IMR-90 (cell line): ENCODE measurements at regions not wholly inside any gene's neighbourhood (a gene's known extent, or its start where the extent isn't known, plus 50 kb on each side); places are given as distances from the start of the nearest gene placed in this dataset.

ENCODE experiments used
- ATAC-seq: fragments of 200-7000 bp; cut with Tn5 transposase; 2 replicates; pipeline ENCODE4 v1.9.1; 2020; ENCODE audit warnings: low read depth, mild to moderate bottlenecking, moderate library complexity
- BruUV-seq: library from RNA; stranded (reverse); fragments of 400-500 nt; replicated peaks from 2 replicates; lab custom pipeline; 2021; lab: Mats Ljungman, UMichigan
- CTCF ChIA-PET: fragments of 300-600 bp; formaldehyde crosslinking; extraction: SDS; loops from one replicate; lab custom pipeline; 2021; ENCODE audit warnings: antibody characterized with exemption; lab: Yijun Ruan, JAX
- POLR2A ChIA-PET: fragments of 300-600 bp; sonication (Branson Sonifier 250); formaldehyde crosslinking; loops from one replicate; lab custom pipeline; 2022; ENCODE audit warnings: antibody characterized with exemption; ENCODE audit not compliant: unreplicated experiment; lab: Charles Lee
- DNase-seq: peaks from one replicate; pipeline ENCODE4 v3.0.0; 2013
- H2AFZ ChIP-seq: replicated peaks from 2 replicates; pipeline ENCODE3; 2013; ENCODE audit warnings: low read length, mild to moderate bottlenecking; ENCODE audit not compliant: poor library complexity
- H2AK5ac ChIP-seq: 2 replicates; pipeline ENCODE4 v1.6.1; 2013; ENCODE audit warnings: low read depth, low read length, inconsistent platforms
- H2AK9ac ChIP-seq: replicated peaks from 2 replicates; pipeline ENCODE3; 2013; ENCODE audit warnings: mild to moderate bottlenecking, low read depth, low read length, moderate library complexity; ENCODE audit not compliant: poor library complexity
- H2BK120ac ChIP-seq: 2 replicates; pipeline ENCODE4 v1.6.1; 2013; ENCODE audit warnings: low read depth, low read length, inconsistent platforms
- H2BK15ac ChIP-seq: 3 replicates; pipeline ENCODE4 v1.6.1; 2013; ENCODE audit warnings: low read depth, low read length, inconsistent platforms
- H2BK20ac ChIP-seq: 2 replicates; pipeline ENCODE4 v1.6.1; 2013; ENCODE audit warnings: low read depth, mild to moderate bottlenecking, inconsistent platforms, low read length, moderate library complexity
- H2BK5ac ChIP-seq: 2 replicates; pipeline ENCODE4 v1.6.1; 2013; ENCODE audit warnings: mild to moderate bottlenecking, low read depth, low read length, inconsistent platforms; ENCODE audit not compliant: poor library complexity, severe bottlenecking
- H3K14ac ChIP-seq: replicated peaks from 2 replicates; pipeline ENCODE4 v1.6.1; 2013; ENCODE audit warnings: low read depth, low read length, inconsistent platforms
- H3K18ac ChIP-seq: 2 replicates; pipeline ENCODE4 v1.6.1; 2013; ENCODE audit warnings: low read depth, low read length, control low read depth
- H3K23ac ChIP-seq: 2 replicates; pipeline ENCODE4 v1.6.1; 2013; ENCODE audit warnings: low read depth, low read length, inconsistent platforms
- H3K27ac ChIP-seq: 2 replicates; pipeline ENCODE4 v1.5.1; 2013; ENCODE audit warnings: mild to moderate bottlenecking, control low read depth, low read length; ENCODE audit not compliant: insufficient read depth
- H3K27me3 ChIP-seq: 2 replicates; pipeline ENCODE4 v1.6.1; 2013; ENCODE audit warnings: low read length; ENCODE audit not compliant: control insufficient read depth, insufficient read depth
- H3K36me3 ChIP-seq: 2 replicates; pipeline ENCODE4 v1.6.1; 2013; ENCODE audit warnings: low read length, mixed read lengths; ENCODE audit not compliant: control insufficient read depth, insufficient read depth
- H3K4ac ChIP-seq: 2 replicates; pipeline ENCODE4 v1.6.1; 2013; ENCODE audit warnings: low read depth, low read length, inconsistent platforms
- H3K4me1 ChIP-seq: 2 replicates; pipeline ENCODE4 v1.6.1; 2013; ENCODE audit warnings: low read length, mixed read lengths; ENCODE audit not compliant: control insufficient read depth, insufficient read depth
- H3K4me2 ChIP-seq: 2 replicates; pipeline ENCODE4 v1.6.1; 2013; ENCODE audit warnings: low read depth, mild to moderate bottlenecking, control low read depth, low read length, moderate library complexity
- H3K4me3 ChIP-seq: 2 replicates; pipeline ENCODE4 v1.5.1; 2013; ENCODE audit warnings: low read depth, mild to moderate bottlenecking, control low read depth, low read length, moderate library complexity; ENCODE audit not compliant: insufficient read depth
- H3K56ac ChIP-seq: 2 replicates; pipeline ENCODE4 v1.6.1; 2013; ENCODE audit warnings: low read length, inconsistent platforms; ENCODE audit not compliant: insufficient read depth; ENCODE audit errors: extremely low read depth
- H3K79me1 ChIP-seq, 2 experiments: 2 replicates each; pipeline ENCODE4 v1.6.1; 2013; ENCODE audit warnings: low read length in 2 of 2, inconsistent platforms in 1 of 2, low read depth in 1 of 2
- H3K9ac ChIP-seq: 2 replicates; pipeline ENCODE4 v1.6.1; 2013; ENCODE audit warnings: low read depth, low read length, control low read depth
- H3K9me1 ChIP-seq: 2 replicates; pipeline ENCODE4 v1.6.1; 2013; ENCODE audit warnings: low read length, inconsistent platforms; ENCODE audit not compliant: insufficient read depth
- H3K9me3 ChIP-seq: 2 replicates; pipeline ENCODE4 v1.6.1; 2013; ENCODE audit warnings: low read length; ENCODE audit not compliant: control insufficient read depth, insufficient read depth
- H4K20me1 ChIP-seq: 2 replicates; pipeline ENCODE4 v1.6.1; 2013; ENCODE audit warnings: low read length, inconsistent platforms; ENCODE audit not compliant: insufficient read depth
- H4K5ac ChIP-seq: 2 replicates; pipeline ENCODE4 v1.6.1; 2013; ENCODE audit warnings: mild to moderate bottlenecking, low read depth, low read length, control low read depth
- H4K8ac ChIP-seq, 2 experiments: 2 replicates each; pipeline ENCODE4 v1.6.1; 2013; ENCODE audit warnings: low read depth in 2 of 2, low read length in 2 of 2, control low read depth in 1 of 2, inconsistent platforms in 1 of 2
- H4K91ac ChIP-seq: 2 replicates; pipeline ENCODE4 v1.6.1; 2013; ENCODE audit warnings: low read depth, low read length, inconsistent platforms; ENCODE audit not compliant: insufficient read depth
- BHLHE40 ChIP-seq: fragments of 150-350 bp; IDR thresholded peaks from 2 replicates; pipeline ENCODE4 v1.6.1; 2016; ENCODE audit warnings: mild to moderate bottlenecking, low read depth, low read length
- CEBPB ChIP-seq: IDR thresholded peaks from 2 replicates; pipeline ENCODE4 v1.6.1; 2012; ENCODE audit warnings: low read depth, low read length, improper control_type of control experiment
- CTCF ChIP-seq: conservative IDR thresholded peaks from 2 replicates; pipeline ENCODE4 v1.5.1; 2012; ENCODE audit warnings: mild to moderate bottlenecking, low read depth, low read length, improper control_type of control experiment
- ELK1 ChIP-seq: fragments of 150-350 bp; IDR thresholded peaks from 2 replicates; pipeline ENCODE4 v1.6.1; 2016; ENCODE audit warnings: low read depth, mild to moderate bottlenecking, low read length, moderate library complexity, borderline replicate concordance
- FOS ChIP-seq: fragments of 150-350 bp; IDR thresholded peaks from 2 replicates; pipeline ENCODE4 v1.6.1; 2016; ENCODE audit warnings: low read depth, low read length
- MAZ ChIP-seq: IDR thresholded peaks from 2 replicates; pipeline ENCODE4 v1.6.1; 2012; ENCODE audit warnings: low read depth, mild to moderate bottlenecking, low read length, improper control_type of control experiment, moderate library complexity, borderline replicate concordance
- NFE2L2 ChIP-seq: fragments of 150-350 bp; IDR thresholded peaks from 2 replicates; pipeline ENCODE4 v1.6.1; 2016; ENCODE audit warnings: low read depth, mild to moderate bottlenecking, low read length
- USF2 ChIP-seq: fragments of 150-350 bp; IDR thresholded peaks from 2 replicates; pipeline ENCODE4 v1.6.1; 2017; ENCODE audit warnings: mild to moderate bottlenecking, antibody characterized with exemption, low read length, low read depth
- WGBS, 2 experiments: methylation state at CpG; one replicate each; pipeline versions ENCODE4 v1.1.5 to v1.1.7; 2013; ENCODE audit warnings: missing lambda C conversion rate in 2 of 2; ENCODE audit not compliant: insufficient read length in 1 of 2; ENCODE audit errors: extremely low coverage in 2 of 2; 5-methylcytosine and 5-hydroxymethylcytosine counted together
- dilution Hi-C: fragments of 300-500 bp; cut with HindIII; formaldehyde crosslinking; loops from one replicate; pipeline ENCODE4 v1.14.3; 2018; ENCODE audit warnings: low sequenced_read_pairs; ENCODE audit not compliant: unreplicated experiment
- in situ Hi-C: fragments of 300-500 bp; cut with MboI; formaldehyde crosslinking; loops from 3 replicates; pipeline ENCODE4 v1.14.3; 2019; ENCODE audit warnings: low sequenced_read_pairs, inconsistent platforms, mixed read lengths
- intact Hi-C: fragments of 100-400 bp; cut with micrococcal nuclease; formaldehyde crosslinking; loops from 2 replicates; pipeline ENCODE4 v1.10.0; 2022

GRCh38 chr2:17179145-17179808 is 339.0 kb downstream of the RAD51AP2 start:
- Histone ChIP-seq H3K14ac (no peak overlapping the region), H2AK5ac (no peak overlapping the region), H3K23ac (no peak overlapping the region), H3K27me3 (no peaks in the 10 kb centered on the region), H3K9me1 (no peaks in the 10 kb centered on the region), H2BK120ac (no peak overlapping the region), H3K56ac (no peak overlapping the region), H3K4ac (no peak overlapping the region), H3K4me1 (no peaks in the 10 kb centered on the region), H3K4me2 (no peak overlapping the region), H2AK9ac (no peak overlapping the region), H3K9me3 (no peaks in the 10 kb centered on the region), H3K9ac (no peak overlapping the region), H3K18ac (no peak overlapping the region), H3K27ac (no peak overlapping the region), H3K36me3 (no peaks in the 10 kb centered on the region), H4K5ac (no peak overlapping the region), H2AFZ (no peak overlapping the region), H4K91ac (no peak overlapping the region), H2BK20ac (no peak overlapping the region), H3K4me3 (no peak overlapping the region), H2BK5ac (no peak overlapping the region), H2BK15ac (no peak overlapping the region), H4K8ac (no peak overlapping the region), H3K79me1 (no peaks in the 10 kb centered on the region), H4K20me1 (no peaks in the 10 kb centered on the region)
- DNase-seq (no peak), ATAC-seq (no peak)
- dilution Hi-C loops (no loop called here), in situ Hi-C loops (no loop called here), intact Hi-C loops (no loop called here)
- WGBS, 2 experiments, result no CpG with 5 or more reads among the region's 1 CpG
- ChIA-PET CTCF (no interaction called here), POLR2A (no interaction called here)
- no TSS peak for BruUV-seq
- 0 out of 2 replicates have a peak, but pooled peaks have one; percentile 31 for TF ChIP-seq CEBPB
- TF ChIP-seq MAZ, result no peak
- no peak for TF ChIP-seq CTCF
- no peak for TF ChIP-seq USF2
- no peak for TF ChIP-seq NFE2L2
- TF ChIP-seq ELK1, result no peak
- TF ChIP-seq FOS, result no peak
- TF ChIP-seq BHLHE40, result no peak
